ENCODE measurements at regions not wholly inside any gene's neighbourhood (a gene's known extent, or its start where the extent isn't known, plus 50 kb on each side); places are given as distances from the start of the nearest gene placed in this dataset.
"Not testable (repeated sequence)": the region's sequence is repeated elsewhere in the genome, so short reads cannot be mapped to it uniquely, and the experiment has no call there.

DNA sequence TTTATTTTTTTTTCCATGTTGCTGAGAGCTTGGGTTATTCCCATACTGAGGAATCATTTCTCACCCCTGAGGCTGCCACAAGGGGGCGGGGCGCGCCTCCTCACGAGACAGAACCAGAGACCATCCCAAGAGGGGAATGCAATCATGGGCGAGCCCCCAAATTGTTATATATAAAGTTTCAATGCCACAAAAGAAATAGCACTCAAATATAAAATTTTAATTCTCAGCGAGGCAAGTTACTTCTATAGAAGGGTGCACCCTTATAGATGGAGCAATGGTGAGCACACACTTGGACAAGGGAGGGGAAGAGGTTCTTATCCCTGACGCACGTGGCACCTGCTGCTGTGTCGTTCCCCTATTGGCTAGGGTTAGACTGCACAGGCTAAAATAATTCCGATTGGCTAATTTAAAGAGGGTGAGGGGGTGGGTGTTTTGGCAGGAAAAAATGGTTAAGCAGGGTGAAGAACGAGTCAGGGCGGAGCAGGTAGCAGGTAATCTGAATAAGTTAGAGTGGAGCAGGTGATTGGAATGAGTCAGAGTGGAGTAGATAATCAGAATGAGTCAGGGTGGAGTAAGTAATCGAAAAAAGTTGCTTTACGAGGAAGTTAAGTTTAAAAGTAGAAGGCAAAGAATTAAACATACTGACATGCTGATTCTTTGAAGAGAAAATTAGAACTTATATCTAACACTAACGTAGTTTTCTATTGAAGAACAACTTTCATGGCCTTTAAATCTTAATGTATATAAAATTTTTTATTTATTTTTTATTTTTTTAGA lies 177.5 kb downstream of the MTCL1 start:
- DNase-seq, result no peak

DNA sequence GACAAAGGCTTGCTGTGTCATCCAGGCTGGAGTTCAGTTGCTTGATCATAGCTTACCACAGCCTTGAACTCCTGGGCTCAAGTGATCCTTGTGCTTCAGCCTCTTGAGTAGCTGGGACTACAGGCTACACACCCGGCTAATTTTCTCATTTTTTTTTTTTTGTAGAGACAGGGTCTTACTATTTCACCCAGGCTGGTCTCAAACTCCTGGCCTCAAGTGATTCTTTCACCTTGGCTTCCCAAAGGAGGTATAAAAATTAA lies 178.0 kb downstream of the MTCL1 start:
- DNase-seq, result no peak

GRCh38 chr18:8887877-8888276 lies 182.5 kb downstream of the MTCL1 start:
- DNase-seq, result not testable (repeated sequence)

- DNase-seq, result no peak
These were observed 184.1 kb downstream of the MTCL1 start for GRCh38 chr18:8889489-8889888.

GRCh38 chr18:8890503-8890902 lies 185.1 kb downstream of the MTCL1 start:
- DNase-seq, result not testable (repeated sequence)

DNA sequence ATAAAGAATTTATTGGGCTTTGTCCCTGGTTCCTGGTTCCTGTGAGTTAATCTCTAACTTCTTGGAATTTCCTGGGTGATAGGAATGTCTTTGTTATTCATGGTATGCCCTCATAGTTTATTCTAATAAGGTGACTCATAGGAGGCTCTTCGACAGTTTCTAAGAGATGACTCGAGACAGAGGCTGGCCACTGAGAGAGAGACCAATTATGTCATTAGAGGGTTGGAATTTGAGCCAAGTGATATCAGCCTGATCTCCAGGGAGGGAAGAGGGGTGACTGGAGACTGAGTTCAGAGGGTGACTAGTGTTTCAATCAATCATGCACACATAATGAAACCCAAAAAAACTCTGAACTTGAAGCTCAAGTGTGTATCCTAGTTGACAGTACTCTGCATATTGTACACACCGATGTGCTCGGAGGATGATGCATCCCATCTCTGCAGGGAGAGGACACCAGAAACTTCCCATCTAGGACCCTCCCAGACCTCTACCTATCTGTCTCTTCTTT lies 185.7 kb downstream of the MTCL1 start:
- DNase-seq, result no peak

DNA sequence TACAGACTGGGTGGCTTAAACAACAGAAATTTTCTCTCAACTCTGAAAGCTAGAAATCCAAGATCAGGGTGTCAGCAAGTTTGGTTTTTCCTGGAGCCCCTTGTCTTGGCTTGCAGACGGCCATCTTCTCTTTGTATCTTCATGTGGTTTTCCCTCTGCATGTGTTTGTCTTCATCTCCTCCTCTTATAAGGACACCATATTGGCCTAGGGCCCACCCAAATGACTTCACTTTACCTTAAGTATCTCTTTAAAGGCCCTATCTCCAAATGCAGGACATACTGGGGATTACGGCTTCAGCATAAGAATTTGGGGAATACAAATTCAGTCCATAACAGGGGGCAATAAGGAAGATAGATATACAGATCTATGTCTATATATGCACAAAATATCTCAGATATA lies 187.9 kb downstream of the MTCL1 start:
- no peak for DNase-seq

- no peak for DNase-seq
These were observed 188.4 kb downstream of the MTCL1 start for GRCh38 chr18:8893628-8894231.

DNA sequence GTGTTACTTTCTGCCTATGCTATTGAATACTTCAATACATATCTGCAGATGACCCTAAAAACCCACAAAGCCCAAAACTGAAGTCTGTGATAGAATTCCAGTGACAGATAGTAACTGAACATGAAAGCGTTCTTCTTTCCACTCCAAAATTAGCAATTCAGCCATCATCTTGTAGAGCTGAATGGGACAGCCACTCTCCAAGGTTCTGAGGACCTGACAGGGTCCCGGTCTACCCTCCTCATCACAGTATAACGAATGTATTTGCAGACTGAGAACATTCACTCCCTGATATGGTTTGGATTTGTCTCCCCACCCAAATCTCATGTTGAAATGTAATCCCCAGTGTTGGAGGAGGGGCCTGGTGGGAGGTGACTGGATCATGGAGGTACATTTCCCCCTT lies 189.5 kb downstream of the MTCL1 start:
- no peak for DNase-seq

DNA sequence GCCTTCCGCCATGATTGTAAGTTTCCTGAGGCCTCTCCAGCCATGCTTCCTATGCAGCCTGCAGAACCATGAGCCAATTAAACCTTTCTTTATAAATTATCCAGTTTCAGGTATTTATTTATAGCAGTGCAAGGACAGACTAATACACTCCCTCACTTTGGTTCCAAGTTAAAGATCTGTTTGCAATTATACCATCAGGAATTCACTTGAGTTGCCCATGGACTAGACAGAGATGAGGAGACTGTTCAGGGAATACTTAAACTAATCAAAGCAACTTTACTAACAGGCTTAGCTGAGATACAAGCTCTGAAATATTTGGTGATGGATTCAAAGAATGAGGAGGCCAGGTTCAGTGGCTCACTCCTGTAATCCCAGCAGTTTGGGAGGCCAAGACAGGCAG lies 190.0 kb downstream of the MTCL1 start:
- no peak for DNase-seq

- DNase-seq, result no peak
These were observed 190.7 kb downstream of the MTCL1 start for GRCh38 chr18:8895987-8896619.

DNA sequence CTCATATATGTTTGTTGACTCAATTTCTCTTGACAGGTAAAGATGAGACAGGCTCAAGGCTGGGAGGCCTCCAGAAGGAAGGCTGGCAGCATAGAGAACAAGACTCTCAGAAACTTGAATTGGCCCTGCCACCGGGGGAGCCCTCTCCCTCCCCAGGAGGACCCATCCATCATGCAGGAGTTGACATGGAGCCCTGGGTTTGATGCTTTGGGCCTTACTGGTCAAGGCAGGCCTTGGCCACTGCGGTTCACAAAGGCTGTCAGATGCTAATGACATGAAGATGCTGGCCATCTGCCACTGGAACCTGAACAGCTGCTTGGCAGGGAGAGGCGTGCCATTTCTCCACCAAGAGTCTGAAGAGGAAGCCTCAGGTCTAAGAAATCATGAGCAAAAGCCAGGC lies 193.6 kb downstream of the MTCL1 start:
- no peak for DNase-seq

DNA sequence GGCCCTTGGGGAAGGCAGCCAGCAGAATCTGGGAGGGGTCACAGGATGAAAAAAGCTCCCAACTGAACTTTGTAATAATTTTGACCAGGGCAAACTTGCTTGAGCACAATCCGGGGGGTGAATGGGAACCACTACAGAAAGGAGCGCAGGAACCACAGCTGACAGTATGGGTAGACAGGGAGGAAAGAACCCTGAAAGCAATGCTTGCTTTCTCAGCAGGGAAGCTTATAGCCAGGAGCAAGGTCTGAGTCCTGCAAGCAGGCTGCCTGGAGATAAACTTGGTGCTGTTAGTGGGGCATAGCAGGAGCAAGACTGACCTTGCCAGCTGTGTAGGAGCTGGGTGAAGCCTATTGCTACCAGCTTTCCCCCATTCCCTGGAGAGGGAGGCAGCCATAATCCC lies 195.2 kb downstream of the MTCL1 start:
- no peak for DNase-seq

DNA sequence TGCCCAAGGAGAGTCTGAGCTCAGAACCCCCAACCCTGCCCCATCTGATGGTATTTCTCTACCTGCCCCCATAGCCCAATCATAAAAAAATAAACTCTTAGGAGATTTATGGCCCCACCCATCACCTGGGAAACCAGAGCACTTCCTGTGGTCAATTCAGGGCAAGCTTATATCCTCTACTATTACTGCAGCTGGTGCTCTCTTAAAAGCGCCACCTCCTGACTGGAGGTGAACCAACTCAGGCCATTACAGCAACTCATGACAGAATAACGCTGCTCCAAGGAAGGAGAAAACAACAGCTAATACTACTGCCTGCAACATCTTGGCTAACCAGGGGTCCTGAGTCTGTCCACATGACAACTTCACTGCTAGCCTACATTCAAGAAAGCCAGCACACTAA lies 195.7 kb downstream of the MTCL1 start:
- no peak for DNase-seq

DNA sequence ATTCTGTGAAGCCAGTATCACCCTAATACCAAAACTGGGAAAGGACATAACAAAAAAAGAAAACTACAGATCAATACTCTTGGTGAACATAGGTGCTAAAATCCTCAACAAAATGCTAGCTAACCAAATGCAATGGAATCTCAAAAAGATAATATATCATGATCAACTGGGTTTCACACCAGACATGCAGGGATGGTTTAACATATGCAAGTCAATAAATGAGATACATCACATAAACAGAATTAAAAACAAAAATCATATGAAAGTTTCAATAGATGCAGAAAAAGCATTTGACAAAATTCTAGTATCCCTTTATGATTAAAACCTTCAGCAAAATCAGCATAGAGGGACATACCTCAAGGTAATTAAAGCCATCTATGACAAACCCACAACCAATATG lies 198.2 kb upstream of the NDUFV2 start:
- DNase-seq, result no peak

- DNase-seq, result no peak
These were observed 193.5 kb upstream of the NDUFV2 start for GRCh38 chr18:8908792-8909510.

DNA sequence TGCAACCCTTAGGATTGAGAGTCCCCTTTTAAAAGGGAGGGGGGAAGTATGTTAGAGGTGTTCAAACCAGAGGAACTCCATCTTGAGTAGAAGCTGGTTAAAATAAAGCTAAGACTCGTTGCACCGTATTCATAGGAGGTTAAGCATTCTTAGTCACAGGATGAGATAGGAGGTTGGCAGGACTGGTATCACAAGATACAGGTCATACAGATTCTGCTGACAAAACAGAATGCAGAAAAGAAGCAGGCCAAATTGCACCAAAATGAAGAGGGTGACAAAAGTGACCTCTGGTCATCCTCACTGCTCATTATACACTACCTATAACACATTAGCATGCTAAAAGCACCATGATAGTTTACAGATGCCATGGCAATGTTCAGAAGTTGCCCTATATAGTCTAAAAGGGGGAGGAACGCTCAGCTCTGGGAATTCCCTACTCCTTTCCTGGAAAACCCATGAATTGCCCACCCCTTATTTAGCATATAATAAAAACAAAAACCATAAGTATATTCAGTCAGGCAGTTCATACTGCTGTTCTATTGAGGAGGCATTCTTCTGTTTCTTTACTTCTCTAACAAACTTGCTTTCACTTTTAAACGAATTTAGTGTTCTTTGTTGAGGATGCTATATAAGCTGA lies 192.2 kb upstream of the NDUFV2 start:
- no peak for DNase-seq

GRCh38 chr18:8910843-8911242 lies 191.7 kb upstream of the NDUFV2 start:
- DNase-seq, result no peak

- no peak for DNase-seq
These were observed 190.8 kb upstream of the NDUFV2 start for GRCh38 chr18:8911408-8912340.

- no peak for DNase-seq
These were observed 189.9 kb upstream of the NDUFV2 start for GRCh38 chr18:8912348-8913326.
